ENCODE measurements at regions not wholly inside any gene's neighbourhood (a gene's known extent, or its start where the extent isn't known, plus 50 kb on each side); places are given as distances from the start of the nearest gene placed in this dataset.

- no peak overlapping the region for H3K27ac ChIP-seq (ENCODE audit: low read length)
- H3K9ac ChIP-seq (ENCODE audit: low read length), result no peak overlapping the region
- H3K27me3 ChIP-seq (ENCODE audit: insufficient read depth, low read depth, low read length), result no peaks in the 10 kb centered on the region
- H3K9me3 ChIP-seq (ENCODE audit: low read length), result no peaks in the 10 kb centered on the region
- TF ChIP-seq EZH2 (IDR thresholded peaks at IDR 0.05; ENCODE audit: borderline replicate concordance, insufficient read depth, low read length, poor library complexity, severe bottlenecking), result no peak
- TF ChIP-seq, protein P1, sequence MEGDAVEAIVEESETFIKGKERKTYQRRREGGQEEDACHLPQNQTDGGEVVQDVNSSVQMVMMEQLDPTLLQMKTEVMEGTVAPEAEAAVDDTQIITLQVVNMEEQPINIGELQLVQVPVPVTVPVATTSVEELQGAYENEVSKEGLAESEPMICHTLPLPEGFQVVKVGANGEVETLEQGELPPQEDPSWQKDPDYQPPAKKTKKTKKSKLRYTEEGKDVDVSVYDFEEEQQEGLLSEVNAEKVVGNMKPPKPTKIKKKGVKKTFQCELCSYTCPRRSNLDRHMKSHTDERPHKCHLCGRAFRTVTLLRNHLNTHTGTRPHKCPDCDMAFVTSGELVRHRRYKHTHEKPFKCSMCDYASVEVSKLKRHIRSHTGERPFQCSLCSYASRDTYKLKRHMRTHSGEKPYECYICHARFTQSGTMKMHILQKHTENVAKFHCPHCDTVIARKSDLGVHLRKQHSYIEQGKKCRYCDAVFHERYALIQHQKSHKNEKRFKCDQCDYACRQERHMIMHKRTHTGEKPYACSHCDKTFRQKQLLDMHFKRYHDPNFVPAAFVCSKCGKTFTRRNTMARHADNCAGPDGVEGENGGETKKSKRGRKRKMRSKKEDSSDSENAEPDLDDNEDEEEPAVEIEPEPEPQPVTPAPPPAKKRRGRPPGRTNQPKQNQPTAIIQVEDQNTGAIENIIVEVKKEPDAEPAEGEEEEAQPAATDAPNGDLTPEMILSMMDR (IDR thresholded peaks at IDR 0.05; ENCODE audit: poor library complexity, severe bottlenecking), result no peak
- TF ChIP-seq TAF1 (IDR thresholded peaks at IDR 0.05; ENCODE audit: low read depth), result no peak
- TF ChIP-seq RAD21 (conservative IDR thresholded peaks at IDR 0.05), result no peak
- no peak for TF ChIP-seq MXI1 (conservative IDR thresholded peaks at IDR 0.05; ENCODE audit: poor library complexity, severe bottlenecking)
- no peak for TF ChIP-seq REST (IDR thresholded peaks at IDR 0.05; ENCODE audit: borderline replicate concordance)
- TF ChIP-seq POLR2AphosphoS5 (IDR thresholded peaks at IDR 0.05), result no peak
- TF ChIP-seq EP300 (conservative IDR thresholded peaks at IDR 0.05; ENCODE audit: poor library complexity, severe bottlenecking), result no peak
- no peak for TF ChIP-seq SMC3 (conservative IDR thresholded peaks at IDR 0.05; ENCODE audit: poor library complexity)
- H3K4me2 ChIP-seq (ENCODE audit: low read length), result no peak overlapping the region
- no peak overlapping the region for H3K4me3 ChIP-seq (ENCODE audit: low read length)
- H3K79me2 ChIP-seq (replicated peaks; ENCODE audit: insufficient read depth, low read length), result no peaks in the 10 kb centered on the region
- H4K20me1 ChIP-seq (ENCODE audit: insufficient read depth), result no peaks in the 10 kb centered on the region
- H2AFZ ChIP-seq (ENCODE audit: low read depth, low read length), result no peak overlapping the region
- no peaks in the 10 kb centered on the region for H3K36me3 ChIP-seq (ENCODE audit: insufficient read depth, low read length)
- no peaks in the 10 kb centered on the region for H3K9me2 ChIP-seq (ENCODE audit: insufficient read depth, low read length)
- peaks cover 5% of the 10 kb centered on the region for H3F3A ChIP-seq (ENCODE audit: insufficient read depth, low read length, poor library complexity, severe bottlenecking)
Measured at GRCh38 chr12:127189992-127190391, 1077.0 kb upstream of the TMEM132C start.

DNA sequence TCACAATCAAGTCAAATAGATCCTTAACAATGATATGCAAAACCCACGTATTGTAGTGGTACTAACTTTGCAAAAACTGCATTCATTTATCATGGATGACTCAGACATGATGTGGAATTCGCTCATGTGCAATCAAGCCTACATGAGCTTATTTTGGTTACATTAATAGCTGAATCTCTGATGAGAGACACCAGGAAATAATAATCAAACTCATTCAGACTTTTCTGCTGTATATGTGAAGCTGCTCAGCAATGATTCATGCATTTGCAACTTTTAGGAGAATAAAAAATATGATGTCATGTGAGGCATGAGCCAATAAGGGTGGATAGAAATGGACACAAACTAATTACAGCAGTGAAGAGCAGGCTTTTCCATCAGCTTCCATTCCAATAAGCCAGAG is 1075.8 kb upstream of the TMEM132C start:
- Histone ChIP-seq H3K79me2 (replicated peaks; ENCODE audit: insufficient read depth, low read length) (no peaks in the 10 kb centered on the region), H3K9me2 (ENCODE audit: insufficient read depth, low read length) (no peaks in the 10 kb centered on the region), H3K27me3 (ENCODE audit: insufficient read depth, low read depth, low read length) (no peaks in the 10 kb centered on the region), H3K27ac (ENCODE audit: low read length) (no peak overlapping the region), H3F3A (ENCODE audit: insufficient read depth, low read length, poor library complexity, severe bottlenecking) (peaks cover 5% of the 10 kb centered on the region), H3K36me3 (ENCODE audit: insufficient read depth, low read length) (no peaks in the 10 kb centered on the region), H3K4me3 (ENCODE audit: low read length) (no peak overlapping the region), H3K4me2 (ENCODE audit: low read length) (no peak overlapping the region), H2AFZ (ENCODE audit: low read depth, low read length) (no peak overlapping the region), H3K9me3 (ENCODE audit: low read length) (no peaks in the 10 kb centered on the region), H3K9ac (ENCODE audit: low read length) (no peak overlapping the region), H4K20me1 (ENCODE audit: insufficient read depth) (no peaks in the 10 kb centered on the region)
- TF ChIP-seq MXI1 (conservative IDR thresholded peaks at IDR 0.05; ENCODE audit: poor library complexity, severe bottlenecking) (no peak), REST (IDR thresholded peaks at IDR 0.05; ENCODE audit: borderline replicate concordance) (no peak), POLR2AphosphoS5 (IDR thresholded peaks at IDR 0.05) (no peak), RAD21 (conservative IDR thresholded peaks at IDR 0.05) (no peak), EZH2 (IDR thresholded peaks at IDR 0.05; ENCODE audit: borderline replicate concordance, insufficient read depth, low read length, poor library complexity, severe bottlenecking) (no peak), TAF1 (IDR thresholded peaks at IDR 0.05; ENCODE audit: low read depth) (no peak), SMC3 (conservative IDR thresholded peaks at IDR 0.05; ENCODE audit: poor library complexity) (no peak)
- TF ChIP-seq, protein P1 (IDR thresholded peaks at IDR 0.05; ENCODE audit: poor library complexity, severe bottlenecking), result no peak
